ENCODE measurements at regions not wholly inside any gene's neighbourhood (a gene's known extent, or its start where the extent isn't known, plus 50 kb on each side); places are given as distances from the start of the nearest gene placed in this dataset.
A peak's percentile ranks its signal among the peaks of the same experiment; 100 is the strongest.

DNA sequence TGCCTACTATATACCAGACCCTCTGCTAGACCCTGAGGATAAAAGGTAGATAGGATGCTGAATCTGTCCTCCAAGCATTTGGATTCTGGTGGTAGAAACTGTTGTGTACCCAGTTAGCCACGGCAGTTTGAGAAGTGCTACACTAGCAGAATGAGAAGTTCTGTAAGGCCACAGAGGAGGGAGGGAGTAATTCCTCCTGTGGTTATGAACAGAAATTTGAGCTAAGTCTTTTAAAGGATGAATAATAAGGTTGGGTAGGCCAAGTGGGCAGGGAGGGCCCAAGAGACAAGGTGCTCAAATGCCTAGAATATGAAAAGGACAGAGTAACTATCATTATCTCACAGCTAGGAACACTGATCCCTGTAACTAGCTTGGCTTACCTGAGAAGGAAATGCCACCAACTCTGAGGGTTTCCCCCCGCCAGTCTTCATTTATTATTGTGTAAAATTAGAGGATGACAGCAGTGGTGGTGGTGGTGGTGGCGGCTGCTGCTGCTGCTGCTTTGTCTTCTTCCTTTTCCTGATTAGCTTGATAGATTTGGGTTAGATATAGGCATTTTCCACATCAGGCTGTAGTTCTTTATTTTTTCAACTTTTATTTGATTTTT is 243.3 kb downstream of the PRL start:
- DNase-seq (ENCODE audit: low read depth, low spot score), result no peak

DNA sequence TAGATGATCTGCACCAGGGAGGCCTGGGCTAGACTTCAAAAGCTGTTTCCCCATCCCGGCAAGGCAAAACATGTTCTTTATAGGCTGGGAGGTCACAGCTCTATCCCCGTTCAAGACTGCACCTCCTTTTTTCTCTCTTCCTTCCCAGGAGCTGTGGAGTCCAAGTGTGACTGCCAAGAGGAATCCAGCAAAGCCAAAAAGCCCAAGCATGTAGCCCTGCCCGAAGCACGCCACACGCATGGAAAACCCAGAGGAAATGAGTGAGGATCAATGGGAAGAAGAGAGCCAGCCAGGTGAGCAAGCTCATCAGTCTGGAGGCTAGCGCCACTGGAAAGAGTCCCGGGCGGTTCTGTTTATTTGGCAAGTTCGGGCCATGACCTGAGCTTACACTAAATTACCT is 240.4 kb downstream of the PRL start:
- DNase-seq (ENCODE audit: low read depth, low spot score), result no peak

DNA sequence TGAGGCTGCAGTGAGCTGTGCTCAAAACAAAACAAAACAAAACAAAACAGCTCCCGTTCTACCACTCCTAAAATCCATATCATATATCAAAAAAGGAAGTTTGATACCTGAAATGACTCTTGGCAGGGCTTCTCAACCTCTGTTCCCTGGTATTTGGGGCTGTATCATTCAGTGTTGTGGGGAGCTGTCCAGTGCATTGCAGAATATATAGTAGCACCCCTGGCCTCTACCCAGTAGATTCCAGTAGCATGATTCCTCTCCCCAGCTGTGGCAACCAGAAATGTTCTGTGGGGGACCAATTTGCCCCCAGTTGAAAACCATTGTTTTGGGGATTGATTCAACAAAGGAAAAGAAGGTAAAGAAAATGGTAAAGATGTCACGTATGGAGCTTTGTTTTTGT is 238.9 kb downstream of the PRL start:
- no peak for DNase-seq (ENCODE audit: low read depth, low spot score)

DNA sequence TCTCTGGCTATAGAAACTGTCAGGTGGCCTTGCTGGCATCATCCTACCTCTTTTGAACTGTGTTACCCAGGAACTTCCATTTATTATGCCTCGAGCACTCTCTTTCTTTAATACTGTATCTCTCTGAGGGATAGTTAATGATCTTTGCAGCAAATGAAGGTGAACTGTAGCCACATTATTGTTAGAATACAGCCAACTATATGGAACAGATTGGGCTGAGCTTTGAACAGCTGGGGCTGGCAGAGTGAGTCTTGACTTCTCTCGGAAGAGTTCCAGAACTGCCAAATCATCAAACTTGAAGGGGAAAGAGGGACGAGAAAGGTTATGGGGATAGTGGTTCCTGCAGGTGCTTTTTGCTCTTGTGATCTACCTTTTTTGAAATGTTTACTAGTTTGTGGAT is 237.7 kb downstream of the PRL start:
- no peak for DNase-seq (ENCODE audit: low read depth, low spot score)

DNA sequence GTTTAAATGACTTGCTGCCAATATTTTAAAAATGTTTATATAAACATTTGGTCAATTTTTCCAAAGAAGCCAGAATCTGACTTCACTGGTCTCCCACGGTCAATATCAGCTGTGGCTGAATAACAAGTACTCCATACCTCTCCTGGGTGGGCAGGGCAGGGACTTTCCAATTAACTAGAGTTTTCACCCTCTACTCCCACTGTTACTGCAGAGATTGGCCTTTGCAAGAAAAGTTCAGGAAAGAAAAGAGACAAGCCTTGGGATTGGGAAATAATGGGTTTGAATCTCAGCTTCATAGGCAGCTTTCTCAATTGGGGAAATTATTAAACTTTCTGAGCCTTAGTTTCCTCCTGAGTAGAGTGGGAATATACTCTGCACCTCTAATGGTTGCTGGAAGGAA is 236.9 kb downstream of the PRL start:
- DNase-seq (ENCODE audit: low read depth, low spot score), result no peak

DNA sequence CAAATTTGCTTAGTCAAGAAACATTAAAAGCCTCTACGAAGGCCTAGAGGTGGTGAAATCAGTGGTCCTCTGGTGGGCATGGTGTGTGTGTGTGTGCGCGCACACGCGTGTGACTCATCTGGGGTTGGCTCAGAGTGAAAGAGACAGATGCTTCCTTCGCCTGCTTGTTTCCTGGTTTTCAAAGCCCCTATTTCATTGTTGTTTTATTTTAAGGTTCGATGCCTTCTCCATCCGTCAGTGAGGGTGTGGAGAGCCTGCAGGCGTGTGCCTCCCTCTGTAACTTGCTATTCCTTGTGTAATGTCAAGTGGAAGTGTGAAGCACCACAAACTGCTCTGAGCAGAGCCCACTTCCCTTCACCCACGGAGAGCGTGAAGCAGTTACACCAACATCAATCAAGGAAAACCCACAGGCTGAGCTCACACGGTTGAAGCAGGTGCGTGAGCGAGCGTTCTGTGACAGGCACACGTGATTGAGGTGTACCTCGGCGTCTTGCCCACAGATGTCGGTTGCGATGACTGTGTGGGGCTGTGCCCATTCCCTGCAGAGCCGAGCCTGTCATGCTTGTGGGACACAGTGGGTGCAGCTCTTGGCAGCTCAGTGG is 233.9 kb downstream of the PRL start:
- DNase-seq (ENCODE audit: low read depth, low spot score), result peak; percentile 3

DNA sequence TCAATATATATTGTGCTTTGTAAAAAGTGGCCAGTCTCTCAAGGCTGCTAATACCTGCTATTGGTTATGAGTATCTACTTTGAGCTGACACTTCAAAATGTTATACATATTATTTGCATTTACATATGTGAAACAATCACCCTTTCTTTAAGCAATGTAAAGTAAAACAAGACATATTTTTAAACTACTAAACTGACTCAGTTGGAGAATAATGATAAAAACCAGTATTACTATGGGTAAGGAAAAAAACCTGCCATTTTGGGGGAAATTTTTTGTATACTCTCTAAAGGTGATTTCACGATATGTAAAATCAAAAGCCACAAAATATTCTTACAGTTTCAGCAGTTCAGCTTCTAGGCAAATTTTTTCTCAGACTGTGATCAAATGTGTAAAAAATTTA is 232.3 kb downstream of the PRL start:
- DNase-seq (ENCODE audit: low read depth, low spot score), result no peak

DNA sequence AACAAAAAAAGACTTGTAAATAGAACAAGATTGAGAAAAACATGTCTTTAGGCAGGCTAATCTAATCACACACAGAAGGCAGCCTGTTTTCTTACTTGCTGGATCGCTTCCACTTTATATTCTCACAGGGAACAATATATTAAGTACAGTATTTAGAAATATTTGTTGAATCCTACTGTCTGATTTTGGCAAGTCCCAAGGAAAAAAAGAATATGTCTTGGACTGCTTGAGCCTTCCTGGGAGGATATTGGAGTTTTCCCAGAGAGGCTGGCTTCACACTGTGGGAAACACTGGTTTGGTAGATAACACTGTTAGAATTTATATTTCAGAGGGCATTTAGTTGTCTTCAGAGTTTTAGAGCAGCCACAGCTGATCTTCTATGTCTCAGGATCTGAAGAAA is 229.7 kb downstream of the PRL start:
- DNase-seq (ENCODE audit: low read depth, low spot score), result no peak

DNA sequence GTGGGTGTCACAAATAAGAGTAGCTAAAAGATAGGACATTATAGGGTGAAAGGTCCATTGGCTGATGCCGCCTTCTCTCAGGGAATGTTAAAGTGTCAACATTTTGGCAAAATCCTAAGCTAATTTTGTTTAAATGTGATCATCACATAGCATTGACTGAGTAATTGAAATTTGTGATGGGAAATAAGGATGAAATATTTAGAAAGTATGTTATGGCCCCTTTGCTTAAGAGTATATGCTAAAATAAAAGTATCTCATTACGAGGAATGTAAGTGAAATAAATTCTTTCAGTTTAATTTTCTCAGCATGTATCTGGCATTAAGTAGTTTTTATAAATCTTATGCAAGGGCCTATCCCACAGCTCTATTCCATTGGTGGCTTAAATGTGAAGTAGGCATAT is 229.2 kb downstream of the PRL start:
- DNase-seq (ENCODE audit: low read depth, low spot score), result no peak

DNA sequence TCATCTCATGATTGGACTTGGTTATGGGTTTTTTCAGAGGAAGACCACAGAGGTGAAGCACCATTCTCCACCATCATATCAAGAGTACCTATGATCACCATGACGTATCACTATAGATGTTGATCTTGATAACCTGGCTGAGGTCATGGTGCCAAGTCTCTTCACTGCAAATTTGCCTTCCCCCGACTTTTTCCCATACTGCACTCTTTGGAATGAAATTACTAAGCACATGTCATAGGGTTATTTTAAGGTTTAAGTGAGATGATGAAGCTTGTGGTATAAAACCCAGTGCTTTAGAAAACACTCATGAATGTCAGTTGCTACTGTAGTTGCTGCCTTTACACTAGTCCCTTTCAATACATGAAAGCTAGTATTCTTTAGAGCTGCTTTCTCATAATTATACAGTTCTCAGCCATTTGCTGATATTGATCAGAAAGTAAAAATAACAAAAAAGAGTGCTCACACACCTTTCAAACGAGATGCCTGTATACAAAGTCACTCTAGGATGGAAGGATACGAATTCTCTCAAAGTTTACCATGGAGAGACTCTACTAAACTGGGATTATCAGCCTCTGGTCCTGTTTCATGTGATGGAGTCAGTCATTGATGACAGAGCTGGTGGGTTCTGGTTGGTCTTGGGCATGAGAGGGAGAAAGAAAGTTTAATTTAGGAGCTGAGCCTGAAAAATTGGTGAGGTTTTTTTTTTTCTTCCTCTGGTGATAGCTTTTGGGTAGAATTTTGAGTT is 228.1 kb downstream of the PRL start:
- DNase-seq (ENCODE audit: low read depth, low spot score), result no peak

DNA sequence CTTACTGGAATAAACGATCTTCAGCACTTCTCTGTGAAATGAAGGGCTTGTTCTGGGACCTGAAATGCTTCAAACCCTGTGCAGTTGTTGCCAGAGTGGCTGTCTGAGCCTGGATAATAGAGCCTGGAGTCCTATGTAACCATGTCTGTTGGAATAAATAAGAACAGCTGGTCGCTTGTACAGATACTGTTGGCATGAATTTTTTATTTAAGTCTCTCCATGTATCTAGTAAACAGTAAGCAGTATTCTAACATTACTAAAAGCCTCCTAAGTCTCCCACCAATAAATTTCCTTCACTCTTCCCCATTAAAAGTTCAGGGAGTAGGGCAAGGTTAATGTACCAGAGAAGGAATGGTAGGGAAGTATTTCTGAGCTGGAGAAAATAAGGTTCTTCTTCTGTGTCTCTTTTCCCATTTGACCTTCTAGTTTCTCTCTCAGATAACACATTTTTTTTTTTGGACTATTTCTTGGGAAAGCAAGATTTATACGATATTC is 227.5 kb downstream of the PRL start:
- no peak for DNase-seq (ENCODE audit: low read depth, low spot score)

DNA sequence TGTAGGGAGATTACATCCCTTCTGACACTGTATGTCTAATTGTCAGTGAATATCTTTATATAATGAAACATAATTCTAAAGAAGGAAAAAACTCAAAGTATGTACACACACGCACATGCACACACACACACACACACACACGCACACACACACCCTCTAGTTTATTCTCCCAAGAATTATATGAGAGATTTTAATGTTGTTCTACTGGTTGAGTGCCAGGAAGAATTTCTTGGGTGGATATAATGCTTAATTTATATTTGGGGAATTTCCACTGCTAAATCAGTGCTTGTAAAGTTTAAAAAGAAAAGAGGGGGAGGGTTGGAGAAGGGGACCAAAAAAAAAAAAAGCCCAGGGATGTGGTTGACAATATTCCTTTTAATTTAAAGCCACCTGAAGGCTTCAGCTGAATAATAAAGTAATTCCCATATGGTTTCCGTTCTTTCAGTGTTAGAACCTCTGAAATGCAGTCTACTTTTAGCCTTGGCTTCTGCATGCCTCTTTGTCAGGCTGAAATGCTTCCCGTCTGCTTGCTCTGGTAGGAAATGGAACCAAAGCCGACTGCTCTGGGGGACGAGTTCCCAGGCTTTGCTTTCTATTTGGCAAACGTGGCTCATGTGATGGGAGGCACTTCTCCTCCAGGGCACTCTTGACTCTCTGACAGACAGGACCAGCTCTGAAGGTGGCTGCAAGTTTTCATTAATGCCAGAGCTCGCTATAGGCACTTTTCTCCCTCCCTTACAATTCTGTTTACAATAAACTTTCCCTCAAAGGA is 225.4 kb downstream of the PRL start:
- DNase-seq (ENCODE audit: low read depth, low spot score), result peak; percentile 33

DNA sequence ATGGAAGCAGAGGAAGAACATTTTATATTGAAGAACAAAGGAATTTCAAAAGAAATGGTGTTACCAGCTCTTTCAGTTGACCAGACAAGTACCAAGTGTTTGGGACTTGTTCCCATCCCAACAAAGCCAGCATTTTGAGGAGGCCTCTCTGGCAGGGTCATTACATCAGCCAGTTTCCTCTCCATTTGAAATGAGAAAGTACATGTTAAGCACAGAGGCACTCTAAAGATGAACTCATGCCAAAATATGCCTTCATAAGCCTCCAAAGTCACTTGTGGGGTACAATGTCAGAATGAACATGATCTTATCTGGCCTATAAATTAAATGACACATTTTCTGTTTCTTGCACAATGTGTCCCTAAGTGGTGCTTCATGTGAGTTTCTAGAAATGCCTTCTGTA is 223.9 kb downstream of the PRL start:
- no peak for DNase-seq (ENCODE audit: low read depth, low spot score)

DNA sequence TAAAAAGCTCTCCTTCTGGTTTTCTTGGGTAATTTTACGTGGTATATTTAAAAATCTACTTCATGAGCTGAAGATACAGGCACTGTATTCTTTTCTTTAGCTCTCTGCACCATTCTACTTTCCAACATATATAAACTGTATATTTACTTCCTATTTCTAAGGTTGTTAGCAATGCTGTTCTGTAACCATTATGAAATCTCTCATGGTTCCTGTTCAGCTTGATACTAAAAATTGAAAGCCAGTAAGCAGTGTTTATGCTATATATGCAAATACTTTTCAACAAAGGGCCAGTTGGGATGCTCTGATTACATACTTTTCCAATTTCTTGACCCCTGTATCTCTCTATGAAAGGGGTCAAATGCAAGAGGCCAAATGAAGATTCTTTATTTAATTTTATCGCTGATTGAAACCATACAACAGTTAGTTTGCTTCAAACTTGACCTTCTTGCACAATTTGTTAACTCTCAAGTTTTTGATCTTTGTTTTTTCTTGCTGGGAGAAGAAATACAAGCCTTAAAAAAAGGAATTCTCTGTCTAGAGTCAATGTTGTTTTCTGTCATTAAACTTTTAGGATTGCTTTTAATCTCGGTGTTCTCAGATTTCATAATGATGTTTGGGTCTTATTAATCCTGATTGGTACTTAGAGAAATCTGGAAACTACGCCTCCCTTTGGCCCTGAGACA is 223.2 kb downstream of the PRL start:
- DNase-seq (ENCODE audit: low read depth, low spot score), result no peak

DNA sequence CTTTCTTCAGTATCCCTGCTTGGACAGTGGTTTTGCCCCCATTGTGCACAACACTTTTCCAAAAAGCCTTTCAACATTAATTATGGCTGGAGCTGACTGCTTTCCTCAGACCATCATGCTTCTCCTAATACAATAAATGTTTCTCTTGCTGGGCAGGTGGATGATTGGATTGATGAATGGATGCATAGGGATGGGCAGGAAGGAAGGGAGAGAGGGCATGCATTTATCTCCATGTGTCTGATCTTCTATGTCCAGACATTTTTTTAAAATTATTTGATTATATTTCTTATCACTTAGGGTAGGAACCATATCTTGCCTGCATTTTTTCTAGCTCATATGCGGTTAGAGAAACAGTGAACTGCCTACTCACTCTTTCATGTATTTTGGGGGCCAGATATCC is 218.5 kb downstream of the PRL start:
- DNase-seq (ENCODE audit: low read depth, low spot score), result no peak

DNA sequence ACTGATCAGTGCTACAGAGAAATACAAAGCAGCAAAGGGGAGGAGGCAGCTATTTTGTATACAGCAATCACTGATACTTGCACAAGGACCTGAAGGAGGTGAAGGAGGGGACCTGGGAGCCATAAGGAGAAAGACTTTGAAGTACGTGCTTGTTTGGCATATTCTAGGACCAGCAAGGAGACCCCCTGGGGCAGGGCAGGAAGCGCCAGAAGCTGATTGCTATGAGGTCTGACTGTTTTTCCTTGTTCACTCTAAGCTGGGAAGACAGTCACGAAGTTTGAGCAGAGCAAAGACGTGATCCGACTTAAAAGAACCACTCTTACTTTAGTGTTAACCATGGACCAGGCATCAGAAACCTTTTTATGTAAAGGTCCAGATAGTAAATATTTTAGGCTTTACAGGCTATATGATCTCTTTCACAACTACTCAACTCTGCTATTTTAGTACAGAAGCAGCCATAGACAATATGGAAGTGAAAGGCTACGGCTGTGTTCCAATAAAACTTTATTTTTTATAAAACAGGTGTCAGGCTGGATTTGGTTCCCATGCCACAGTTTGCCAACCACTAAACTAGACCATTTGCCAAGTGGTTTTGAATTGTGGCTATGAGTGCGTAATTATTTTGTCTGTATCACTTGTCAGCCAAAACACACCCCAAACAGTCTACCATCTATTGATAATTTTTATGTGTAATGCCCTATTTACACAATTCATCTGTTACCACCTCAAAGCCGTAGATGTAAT is 217.9 kb downstream of the PRL start:
- DNase-seq (ENCODE audit: low read depth, low spot score), result no peak

DNA sequence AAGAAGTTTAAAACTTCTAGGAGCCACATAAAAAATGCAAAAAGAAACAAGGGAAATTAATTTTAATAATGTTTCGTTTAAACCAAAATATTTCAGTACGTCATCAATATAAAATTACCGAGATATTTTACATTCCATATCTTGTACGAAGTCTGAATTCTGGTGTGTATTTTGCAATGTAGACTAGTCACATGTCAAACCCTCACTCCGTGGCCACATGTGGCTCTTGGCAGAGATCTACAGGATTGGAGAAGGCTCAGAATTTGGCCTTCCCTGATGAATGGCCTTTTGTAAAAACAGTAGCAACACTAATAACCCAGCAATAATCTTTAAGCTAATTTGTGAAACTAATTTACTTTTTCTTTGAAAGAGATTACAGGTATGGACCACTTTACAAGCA is 217.1 kb downstream of the PRL start:
- no peak for DNase-seq (ENCODE audit: low read depth, low spot score)

DNA sequence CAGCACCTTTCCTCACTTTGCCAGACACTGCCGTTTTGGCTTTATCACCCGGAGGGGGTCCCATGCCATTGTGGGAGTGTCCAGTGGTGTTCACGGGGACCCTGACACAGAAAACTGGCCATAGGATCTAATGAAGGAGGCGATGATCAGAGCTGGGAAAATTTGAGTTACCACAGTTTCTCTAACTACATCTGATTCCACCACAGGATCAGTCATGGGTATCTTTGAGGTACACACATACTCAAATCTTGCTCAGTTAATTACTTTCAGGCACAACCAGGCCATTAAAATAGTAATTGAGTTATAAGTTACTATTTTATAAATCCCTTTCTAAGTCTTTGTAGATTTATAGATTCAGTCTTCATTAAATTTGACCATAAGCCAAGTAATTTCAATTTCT is 215.1 kb downstream of the PRL start:
- no peak for DNase-seq (ENCODE audit: low read depth, low spot score)

DNA sequence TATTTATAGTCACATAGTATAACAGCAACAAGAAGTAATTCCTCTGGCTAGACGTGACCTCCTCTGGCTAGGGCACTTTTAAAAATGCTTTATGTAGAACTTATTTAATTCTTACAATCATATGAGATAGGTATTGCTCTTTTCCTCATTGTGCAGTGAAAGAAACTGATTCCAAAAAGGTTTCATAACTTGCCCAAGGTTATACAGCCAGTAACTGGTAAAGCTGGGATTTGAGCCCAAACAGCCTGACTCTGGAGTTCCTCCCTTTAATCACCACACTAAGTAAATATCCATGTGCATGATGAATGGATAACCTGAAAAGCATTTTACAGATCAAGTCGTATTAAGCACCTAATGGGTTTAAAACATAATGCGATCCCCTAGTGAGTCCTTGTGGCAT is 214.6 kb downstream of the PRL start:
- DNase-seq (ENCODE audit: low read depth, low spot score), result no peak

DNA sequence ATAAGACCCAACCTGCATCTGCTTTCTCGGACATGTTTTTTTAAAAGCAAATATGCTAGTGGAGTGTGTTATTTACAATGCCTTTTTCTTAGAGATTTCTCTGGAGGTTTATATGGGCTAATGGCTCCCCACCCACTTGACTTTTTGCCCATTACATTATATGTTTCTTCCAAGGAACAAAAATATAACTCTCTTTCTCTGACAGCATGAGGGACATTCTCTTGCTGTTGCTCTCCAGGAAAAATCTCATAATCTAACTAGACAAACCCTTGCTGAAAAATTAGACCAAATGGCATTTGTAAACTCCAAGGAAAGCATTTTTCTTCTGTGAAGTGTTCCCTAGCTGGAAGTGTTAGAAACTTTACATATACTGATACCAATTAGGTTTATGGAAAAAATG is 213.7 kb downstream of the PRL start:
- DNase-seq (ENCODE audit: low read depth, low spot score), result no peak

Data from pulmonary artery endothelial cell (primary cell).